Parathyroid adenoma (tissue), 2 donors: ENCODE measurements at regions not wholly inside any gene's neighbourhood (a gene's known extent, or its start where the extent isn't known, plus 50 kb on each side); places are given as distances from the start of the nearest gene placed in this dataset.

Experiments
- H2AFZ ChIP-seq: fragments of 300-600 bp; sonication (generic); one replicate; pipeline ENCODE4 v1.7.0; 2017; ENCODE audit warnings: antibody characterized with exemption, mild to moderate bottlenecking
- H3K27ac ChIP-seq: fragments of 300-600 bp; sonication (generic); one replicate; pipeline ENCODE4 v1.7.0; 2017
- H3K27me3 ChIP-seq: fragments of 300-600 bp; sonication (generic); one replicate; pipeline ENCODE4 v1.7.0; 2017; ENCODE audit warnings: low read length; ENCODE audit not compliant: control insufficient read depth, insufficient read depth
- H3K36me3 ChIP-seq: fragments of 300-600 bp; sonication (generic); one replicate; pipeline ENCODE4 v1.7.0; 2017; ENCODE audit warnings: low read length; ENCODE audit not compliant: control insufficient read depth, insufficient read depth
- H3K4me1 ChIP-seq: fragments of 300-600 bp; sonication (generic); one replicate; pipeline ENCODE4 v1.7.0; 2017; ENCODE audit warnings: control low read depth
- H3K4me2 ChIP-seq: fragments of 300-600 bp; sonication (generic); one replicate; pipeline ENCODE4 v1.7.0; 2017; ENCODE audit warnings: low read length
- H3K4me3 ChIP-seq: fragments of 300-600 bp; sonication (generic); one replicate; pipeline ENCODE4 v1.7.0; 2017; ENCODE audit warnings: low read depth, low read length
- H3K79me2 ChIP-seq: fragments of 300-600 bp; sonication (generic); one replicate; pipeline ENCODE4 v1.7.0; 2017; ENCODE audit warnings: control low read depth
- H3K9ac ChIP-seq: fragments of 300-600 bp; sonication (generic); one replicate; pipeline ENCODE4 v1.7.0; 2017; ENCODE audit warnings: mild to moderate bottlenecking
- H3K9me3 ChIP-seq: fragments of 300-600 bp; sonication (generic); one replicate; pipeline ENCODE4 v1.7.0; 2017; ENCODE audit warnings: low read length; ENCODE audit not compliant: control insufficient read depth
- TF ChIP-seq, protein P1 (sequence below): fragments of 300-600 bp; sonication (generic); IDR thresholded peaks from one replicate; pipeline ENCODE4 v1.7.0; 2017; ENCODE audit warnings: antibody characterized with exemption, mild to moderate bottlenecking
- donor health status: primary hyperparathyroidism.

DNA sequence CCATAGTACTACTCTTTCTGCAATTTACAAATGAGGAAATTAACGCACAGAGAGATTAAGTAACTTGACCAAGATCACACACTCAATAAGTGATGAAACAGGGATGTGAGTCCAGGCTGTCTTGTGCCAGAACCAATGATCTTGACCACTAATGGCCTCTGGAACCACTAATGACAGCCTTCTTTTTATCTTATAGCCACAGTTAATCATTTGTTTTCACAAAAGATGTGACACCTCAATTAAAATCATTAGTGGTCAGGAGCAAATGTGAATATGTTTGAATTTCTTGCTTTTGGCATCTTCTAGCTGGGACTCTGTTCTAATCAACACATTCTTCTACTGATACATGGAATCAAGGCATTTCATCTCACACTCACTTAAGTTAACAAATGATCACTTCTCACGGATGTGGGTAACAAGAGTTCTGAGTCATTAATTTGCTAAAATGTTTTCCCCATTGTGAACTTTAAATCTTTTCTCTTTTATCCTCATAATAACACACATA is 102.7 kb upstream of the CD180 start:
- Histone ChIP-seq H3K4me3 (no peak overlapping the region), H3K9me3 (no peaks in the 10 kb centered on the region), H3K4me2 (no peak overlapping the region), H3K27ac (no peak overlapping the region), H3K4me1 (no peaks in the 10 kb centered on the region), H3K79me2 (peaks cover 24% of the 10 kb centered on the region), H3K27me3 (no peaks in the 10 kb centered on the region), H3K36me3 (no peaks in the 10 kb centered on the region), H2AFZ (no peak overlapping the region), H3K9ac (no peak overlapping the region)
- TF ChIP-seq, protein P1, sequence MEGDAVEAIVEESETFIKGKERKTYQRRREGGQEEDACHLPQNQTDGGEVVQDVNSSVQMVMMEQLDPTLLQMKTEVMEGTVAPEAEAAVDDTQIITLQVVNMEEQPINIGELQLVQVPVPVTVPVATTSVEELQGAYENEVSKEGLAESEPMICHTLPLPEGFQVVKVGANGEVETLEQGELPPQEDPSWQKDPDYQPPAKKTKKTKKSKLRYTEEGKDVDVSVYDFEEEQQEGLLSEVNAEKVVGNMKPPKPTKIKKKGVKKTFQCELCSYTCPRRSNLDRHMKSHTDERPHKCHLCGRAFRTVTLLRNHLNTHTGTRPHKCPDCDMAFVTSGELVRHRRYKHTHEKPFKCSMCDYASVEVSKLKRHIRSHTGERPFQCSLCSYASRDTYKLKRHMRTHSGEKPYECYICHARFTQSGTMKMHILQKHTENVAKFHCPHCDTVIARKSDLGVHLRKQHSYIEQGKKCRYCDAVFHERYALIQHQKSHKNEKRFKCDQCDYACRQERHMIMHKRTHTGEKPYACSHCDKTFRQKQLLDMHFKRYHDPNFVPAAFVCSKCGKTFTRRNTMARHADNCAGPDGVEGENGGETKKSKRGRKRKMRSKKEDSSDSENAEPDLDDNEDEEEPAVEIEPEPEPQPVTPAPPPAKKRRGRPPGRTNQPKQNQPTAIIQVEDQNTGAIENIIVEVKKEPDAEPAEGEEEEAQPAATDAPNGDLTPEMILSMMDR, result no peak

DNA sequence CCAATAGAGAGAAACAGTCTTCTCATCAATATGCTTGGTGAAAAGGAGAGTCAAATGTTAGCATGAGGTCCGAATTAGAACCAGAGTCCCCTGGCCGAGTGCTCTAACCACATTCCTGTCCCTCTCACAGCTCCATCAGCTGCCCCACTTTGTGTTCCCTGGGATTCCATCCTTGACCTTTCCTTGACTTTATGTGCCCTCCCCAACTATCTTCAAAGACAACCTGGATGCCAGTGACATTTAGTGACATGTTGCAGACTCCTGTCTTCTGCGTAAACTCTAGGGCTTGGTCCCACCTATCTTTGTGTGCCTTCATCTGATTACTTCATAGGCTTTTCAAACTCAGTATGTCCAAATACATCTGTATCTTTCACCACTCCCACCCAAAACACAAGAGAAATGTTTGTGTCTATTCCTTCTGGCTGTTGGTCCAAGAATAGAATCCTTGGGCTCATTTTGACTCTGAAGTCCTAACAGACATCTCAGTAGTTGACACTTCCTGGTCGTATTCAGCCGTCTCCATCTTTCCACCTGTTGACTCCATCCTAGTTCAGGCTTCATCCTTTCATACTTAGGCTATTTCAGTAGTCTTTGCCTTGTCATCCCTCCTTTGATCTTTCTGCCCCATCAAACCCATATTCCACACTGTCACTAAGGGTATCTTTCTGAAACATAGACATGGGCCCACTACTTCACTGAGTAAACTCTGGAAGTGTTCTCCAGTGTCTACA is 101.4 kb upstream of the CD180 start:
- Histone ChIP-seq H3K27me3 (no peaks in the 10 kb centered on the region), H3K79me2 (peaks cover 24% of the 10 kb centered on the region), H3K27ac (no peak overlapping the region), H3K9me3 (no peaks in the 10 kb centered on the region), H3K36me3 (no peaks in the 10 kb centered on the region), H3K4me1 (peaks cover 11% of the 10 kb centered on the region), H2AFZ (no peak overlapping the region), H3K4me2 (no peak overlapping the region), H3K4me3 (no peak overlapping the region), H3K9ac (no peak overlapping the region)
- TF ChIP-seq, protein P1, result no peak

DNA sequence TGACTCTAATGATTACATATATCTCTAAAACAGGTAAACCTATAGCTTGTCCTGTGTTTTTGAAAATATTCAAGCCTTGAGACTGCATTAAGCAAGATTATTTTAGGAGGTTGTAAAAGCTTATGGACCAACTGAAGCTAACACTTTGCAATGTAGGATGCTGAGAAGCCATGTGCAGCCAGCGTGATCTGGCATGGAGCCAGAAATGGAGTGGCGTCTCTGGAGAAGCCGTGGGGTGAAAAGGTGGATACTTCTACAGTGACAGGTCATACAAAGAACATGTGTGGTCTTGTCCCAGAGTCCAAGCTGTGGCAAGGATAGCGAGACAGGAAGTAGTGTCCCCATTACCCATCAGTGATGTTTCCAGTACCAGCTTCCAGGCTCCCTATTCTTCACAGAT is 100.8 kb upstream of the CD180 start:
- no peaks in the 10 kb centered on the region for H3K9me3 ChIP-seq
- H3K4me3 ChIP-seq, result no peak overlapping the region
- no peak overlapping the region for H3K27ac ChIP-seq
- H2AFZ ChIP-seq, result no peak overlapping the region
- H3K36me3 ChIP-seq, result no peaks in the 10 kb centered on the region
- TF ChIP-seq, protein P1, result no peak
- peaks cover 17% of the 10 kb centered on the region for H3K4me1 ChIP-seq
- no peak overlapping the region for H3K4me2 ChIP-seq
- no peak overlapping the region for H3K9ac ChIP-seq
- peaks cover 24% of the 10 kb centered on the region for H3K79me2 ChIP-seq
- no peaks in the 10 kb centered on the region for H3K27me3 ChIP-seq

DNA sequence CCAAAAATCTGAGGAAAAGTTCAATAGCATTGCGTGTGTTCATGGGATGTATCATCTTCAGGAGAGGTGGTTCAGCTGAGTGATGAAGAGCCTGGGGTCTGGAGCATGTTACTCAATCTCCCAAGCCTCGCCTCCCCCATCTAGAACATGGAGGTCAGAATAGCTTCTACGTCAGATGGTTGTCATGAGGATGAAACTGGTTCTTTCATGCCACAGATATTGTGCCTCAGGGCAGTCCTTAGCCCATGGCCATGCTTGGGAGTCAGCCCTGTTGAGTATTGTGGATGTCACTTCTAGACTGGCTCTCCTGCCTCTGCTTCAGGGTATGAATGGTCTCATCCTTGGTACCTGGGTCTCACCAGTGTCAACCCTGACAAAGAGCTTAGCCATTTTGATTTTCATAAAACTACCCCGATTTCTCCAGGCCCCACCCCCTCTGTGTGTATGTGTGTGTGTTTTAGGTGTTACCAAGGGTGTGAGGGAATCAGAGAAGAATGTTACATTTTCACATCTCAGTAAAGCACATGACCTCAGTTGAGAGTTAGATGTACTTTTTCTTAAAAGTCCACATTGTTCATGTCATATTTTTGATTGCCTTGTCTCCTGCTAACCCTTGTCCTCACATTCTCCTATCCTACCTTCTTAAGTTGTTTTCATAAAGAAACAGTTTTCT is 97.8 kb upstream of the CD180 start:
- Histone ChIP-seq H2AFZ (no peak overlapping the region), H3K9me3 (no peaks in the 10 kb centered on the region), H3K4me1 (peaks cover 41% of the 10 kb centered on the region), H3K27ac (no peak overlapping the region), H3K4me3 (no peak overlapping the region), H3K4me2 (no peak overlapping the region), H3K36me3 (no peaks in the 10 kb centered on the region), H3K79me2 (peaks cover 20% of the 10 kb centered on the region), H3K9ac (no peak overlapping the region), H3K27me3 (no peaks in the 10 kb centered on the region)
- TF ChIP-seq, protein P1, result no peak
